K562 (cell line): ENCODE measurements at regions not wholly inside any gene's neighbourhood (a gene's known extent, or its start where the extent isn't known, plus 50 kb on each side); places are given as distances from the start of the nearest gene placed in this dataset.

Experiments used
- ATAC-seq: fragments of 200-7000 bp; cut with Tn5 transposase; 3 replicates; pipeline ENCODE4 v1.9.1; 2020; ENCODE audit warnings: moderate library complexity
- BruUV-seq: library from RNA; stranded (reverse); fragments of 400-500 nt; replicated peaks from 2 replicates; lab custom pipeline; 2021; lab: Mats Ljungman, UMichigan
- CTCF ChIA-PET: fragments of 300-600 bp; formaldehyde crosslinking; extraction: SDS; loops from one replicate; lab custom pipeline; 2021; ENCODE audit warnings: low intra/inter-chr PET ratio; lab: Yijun Ruan, JAX
- POLR2A ChIA-PET: fragments of 300-600, 350-650 bp; sonication (Branson Sonifier 250); formaldehyde crosslinking; extraction: SDS; loops from one replicate; lab custom pipeline; 2021; ENCODE audit warnings: antibody characterized with exemption, inconsistent platforms; lab: Yijun Ruan, JAX
- DNase-seq, 4 experiments: peaks; one replicate each; pipeline versions ENCODE4 v3.0.0 to v3.0.0-alpha.2; 2011 to 2018; ENCODE audit warnings: low spot score in 3 of 4, mixed read lengths in 3 of 4; ENCODE audit errors: extremely low read depth in 1 of 4
- FAIRE-seq: peaks from 2 replicates; lab custom pipeline; 2011; peaks lifted over from hg19 to GRCh38; lab: Jason Lieb, UNC
- H2AFZ ChIP-seq: 2 replicates; pipeline ENCODE4 v1.6.0; 2011; ENCODE audit warnings: low read depth, low read length, control low read depth, inconsistent platforms
- H3K27ac ChIP-seq: fragments of 200-600 bp; 3 replicates; pipeline ENCODE4 v1.8.0; 2011; ENCODE audit warnings: low read depth, mild to moderate bottlenecking, control low read depth, inconsistent platforms, low read length, moderate library complexity, mixed read lengths; ENCODE audit errors: extremely low read depth
- H3K27me3 ChIP-seq, 2 experiments: fragments of 300-600 bp in 1 of 2; 2 replicates in 1 of 2; 3 replicates in 1 of 2; pipeline versions ENCODE4 v1.6.0 to v1.8.0; 2011; ENCODE audit warnings: inconsistent platforms in 2 of 2, low read length in 2 of 2, mild to moderate bottlenecking in 1 of 2, mixed read lengths in 1 of 2, moderate library complexity in 1 of 2; ENCODE audit not compliant: control insufficient read depth in 2 of 2, insufficient read depth in 2 of 2
- H3K36me3 ChIP-seq: fragments of 300-600 bp; 3 replicates; pipeline ENCODE4 v1.8.0; 2011; ENCODE audit warnings: mild to moderate bottlenecking, low read length, inconsistent platforms; ENCODE audit not compliant: control insufficient read depth, insufficient read depth
- H3K4me1 ChIP-seq, 2 experiments: fragments of 200-600 bp in 1 of 2; replicated peaks in 1 of 2; 2 replicates in 1 of 2; 3 replicates in 1 of 2; pipeline versions ENCODE4 v1.5.1 to v1.8.0; 2011; ENCODE audit warnings: inconsistent platforms in 2 of 2, low read length in 2 of 2, mild to moderate bottlenecking in 1 of 2, mixed read lengths in 1 of 2, moderate library complexity in 1 of 2; ENCODE audit not compliant: control insufficient read depth in 2 of 2, insufficient read depth in 2 of 2
- H3K4me2 ChIP-seq: 2 replicates; pipeline ENCODE4 v1.6.1; 2011; ENCODE audit warnings: low read length, control low read depth, inconsistent platforms, mixed read lengths; ENCODE audit not compliant: insufficient read depth
- H3K4me3 ChIP-seq: fragments of 200-600 bp; sonication (generic), shearing (Covaris generic); 2 replicates; pipeline ENCODE4 v1.5.1; 2016; ENCODE audit warnings: control low read depth, inconsistent platforms
- H3K79me2 ChIP-seq: fragments of 200-600 bp; 3 replicates; pipeline ENCODE4 v1.8.0; 2011; ENCODE audit warnings: low read length, inconsistent platforms; ENCODE audit not compliant: control insufficient read depth, insufficient read depth
- H3K9ac ChIP-seq, 2 experiments: 2 replicates each; pipeline versions ENCODE4 v1.6.0 to v1.6.1; 2011; ENCODE audit warnings: low read depth in 2 of 2, low read length in 2 of 2, control low read depth in 1 of 2, inconsistent platforms in 1 of 2, mild to moderate bottlenecking in 1 of 2, mixed read lengths in 1 of 2; ENCODE audit not compliant: insufficient read depth in 1 of 2
- H3K9me1 ChIP-seq: one replicate; pipeline ENCODE4 v1.6.0; 2011; ENCODE audit warnings: inconsistent platforms, mild to moderate bottlenecking, low read length, moderate library complexity; ENCODE audit not compliant: control insufficient read depth, insufficient read depth
- H3K9me3 ChIP-seq: replicated peaks from 2 replicates; pipeline ENCODE4 v1.5.1; 2011; ENCODE audit warnings: low read depth, low read length, inconsistent platforms; ENCODE audit not compliant: control insufficient read depth, insufficient read depth
- H4K20me1 ChIP-seq: replicated peaks from 2 replicates; pipeline ENCODE4 v1.6.1; 2011; ENCODE audit warnings: low read length, inconsistent platforms, mixed read lengths; ENCODE audit not compliant: control insufficient read depth, insufficient read depth
- CAMTA2 ChIP-seq: fragments of 250-450 bp; sonication (Bioruptor Pico); conservative IDR thresholded peaks from 2 replicates; pipeline ENCODE4 v1.5.1; 2022
- EP400 ChIP-seq: fragments of 450-650 bp; IDR thresholded peaks from 2 replicates; pipeline ENCODE4 v1.6.1; 2017; ENCODE audit warnings: antibody characterized with exemption, mild to moderate bottlenecking, moderate library complexity
- HCFC1 ChIP-seq: IDR thresholded peaks from 2 replicates; pipeline ENCODE4 v1.6.1; 2012; ENCODE audit warnings: low read depth, low read length, improper control_type of control experiment
- PHB ChIP-seq: fragments of 250-450 bp; sonication (Bioruptor Pico); IDR thresholded peaks from 2 replicates; pipeline ENCODE4 v1.5.0; 2021
- RAD51 ChIP-seq: fragments of 450-650 bp; IDR thresholded peaks from 2 replicates; pipeline ENCODE4 v1.7.1; 2016; ENCODE audit warnings: low read depth, mild to moderate bottlenecking, borderline replicate concordance
- U2AF2 ChIP-seq: fragments of 200-400 bp; formaldehyde crosslinking; optimal IDR thresholded peaks from 2 replicates; pipeline ENCODE3; 2017; ENCODE audit warnings: low read depth, mild to moderate bottlenecking, low read length
- ZNF140 ChIP-seq: fragments of 250-450 bp; sonication (Bioruptor Pico); IDR thresholded peaks from 2 replicates; pipeline ENCODE4 v1.8.0; 2021; ENCODE audit warnings: moderate library complexity, mild to moderate bottlenecking, inconsistent platforms
- WGBS: fragments of 100-300 bp; shearing (Covaris generic); methylation state at CpG from one replicate; pipeline ENCODE4 v1.1.6; 2016; ENCODE audit warnings: low coverage, mixed read lengths; ENCODE audit not compliant: insufficient coverage; ENCODE audit errors: missing lambda C conversion rate; 5-methylcytosine and 5-hydroxymethylcytosine counted together
- in situ Hi-C: fragments of 300-500 bp; cut with MboI; formaldehyde crosslinking; loops from 4 replicates; pipeline ENCODE4 v1.15.0; 2018; ENCODE audit warnings: inconsistent platforms, mixed read lengths
- intact Hi-C: fragments of 100-400 bp; cut with micrococcal nuclease; formaldehyde crosslinking; loops from 2 replicates; pipeline ENCODE4 v1.14.2; 2022
- TF ChIP-seq, protein P1 (sequence below): sonication (generic); formaldehyde crosslinking; IDR thresholded peaks from 2 replicates; pipeline ENCODE4 v1.8.1; 2023; ENCODE audit warnings: mild to moderate bottlenecking, missing genetic modification reagents
- TF ChIP-seq, protein P2 (sequence below): sonication (generic); formaldehyde crosslinking; IDR thresholded peaks from 2 replicates; pipeline ENCODE4 v1.8.0; 2023; ENCODE audit warnings: mild to moderate bottlenecking, missing genetic modification reagents

- 0% methylated on average over 2 of the region's 3 CpGs for WGBS
- intact Hi-C loops = no loop called here
- Histone ChIP-seq H3K36me3 (no peaks in the 10 kb centered on the region), H3K9ac (no peak overlapping the region), H3K9me3 (no peaks in the 10 kb centered on the region), H3K9me1 (no peaks in the 10 kb centered on the region), H3K27ac (no peak overlapping the region), H2AFZ (no peak overlapping the region), H3K79me2 (no peaks in the 10 kb centered on the region), H3K27me3 (no peaks in the 10 kb centered on the region), H3K4me1 (no peaks in the 10 kb centered on the region), H3K4me3 (no peak overlapping the region), H4K20me1 (no peaks in the 10 kb centered on the region), H3K4me2 (no peak overlapping the region)
- ATAC-seq (no peak), FAIRE-seq (no peak), DNase-seq (no peak)
- in situ Hi-C loops = no loop called here
- BruUV-seq = no TSS peak
- POLR2A ChIA-PET = no interaction called here
- CTCF ChIA-PET = no interaction called here
- TF ChIP-seq, protein P1, sequence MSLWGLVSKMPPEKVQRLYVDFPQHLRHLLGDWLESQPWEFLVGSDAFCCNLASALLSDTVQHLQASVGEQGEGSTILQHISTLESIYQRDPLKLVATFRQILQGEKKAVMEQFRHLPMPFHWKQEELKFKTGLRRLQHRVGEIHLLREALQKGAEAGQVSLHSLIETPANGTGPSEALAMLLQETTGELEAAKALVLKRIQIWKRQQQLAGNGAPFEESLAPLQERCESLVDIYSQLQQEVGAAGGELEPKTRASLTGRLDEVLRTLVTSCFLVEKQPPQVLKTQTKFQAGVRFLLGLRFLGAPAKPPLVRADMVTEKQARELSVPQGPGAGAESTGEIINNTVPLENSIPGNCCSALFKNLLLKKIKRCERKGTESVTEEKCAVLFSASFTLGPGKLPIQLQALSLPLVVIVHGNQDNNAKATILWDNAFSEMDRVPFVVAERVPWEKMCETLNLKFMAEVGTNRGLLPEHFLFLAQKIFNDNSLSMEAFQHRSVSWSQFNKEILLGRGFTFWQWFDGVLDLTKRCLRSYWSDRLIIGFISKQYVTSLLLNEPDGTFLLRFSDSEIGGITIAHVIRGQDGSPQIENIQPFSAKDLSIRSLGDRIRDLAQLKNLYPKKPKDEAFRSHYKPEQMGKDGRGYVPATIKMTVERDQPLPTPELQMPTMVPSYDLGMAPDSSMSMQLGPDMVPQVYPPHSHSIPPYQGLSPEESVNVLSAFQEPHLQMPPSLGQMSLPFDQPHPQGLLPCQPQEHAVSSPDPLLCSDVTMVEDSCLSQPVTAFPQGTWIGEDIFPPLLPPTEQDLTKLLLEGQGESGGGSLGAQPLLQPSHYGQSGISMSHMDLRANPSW (CRISPR knock-in tag) = no peak
- TF ChIP-seq HCFC1 (no peak), PHB (CRISPR knock-in tag) (no peak), RAD51 (no peak), CAMTA2 (no peak), U2AF2 (no peak), EP400 (no peak), ZNF140 (CRISPR knock-in tag) (no peak)
- TF ChIP-seq, protein P2, sequence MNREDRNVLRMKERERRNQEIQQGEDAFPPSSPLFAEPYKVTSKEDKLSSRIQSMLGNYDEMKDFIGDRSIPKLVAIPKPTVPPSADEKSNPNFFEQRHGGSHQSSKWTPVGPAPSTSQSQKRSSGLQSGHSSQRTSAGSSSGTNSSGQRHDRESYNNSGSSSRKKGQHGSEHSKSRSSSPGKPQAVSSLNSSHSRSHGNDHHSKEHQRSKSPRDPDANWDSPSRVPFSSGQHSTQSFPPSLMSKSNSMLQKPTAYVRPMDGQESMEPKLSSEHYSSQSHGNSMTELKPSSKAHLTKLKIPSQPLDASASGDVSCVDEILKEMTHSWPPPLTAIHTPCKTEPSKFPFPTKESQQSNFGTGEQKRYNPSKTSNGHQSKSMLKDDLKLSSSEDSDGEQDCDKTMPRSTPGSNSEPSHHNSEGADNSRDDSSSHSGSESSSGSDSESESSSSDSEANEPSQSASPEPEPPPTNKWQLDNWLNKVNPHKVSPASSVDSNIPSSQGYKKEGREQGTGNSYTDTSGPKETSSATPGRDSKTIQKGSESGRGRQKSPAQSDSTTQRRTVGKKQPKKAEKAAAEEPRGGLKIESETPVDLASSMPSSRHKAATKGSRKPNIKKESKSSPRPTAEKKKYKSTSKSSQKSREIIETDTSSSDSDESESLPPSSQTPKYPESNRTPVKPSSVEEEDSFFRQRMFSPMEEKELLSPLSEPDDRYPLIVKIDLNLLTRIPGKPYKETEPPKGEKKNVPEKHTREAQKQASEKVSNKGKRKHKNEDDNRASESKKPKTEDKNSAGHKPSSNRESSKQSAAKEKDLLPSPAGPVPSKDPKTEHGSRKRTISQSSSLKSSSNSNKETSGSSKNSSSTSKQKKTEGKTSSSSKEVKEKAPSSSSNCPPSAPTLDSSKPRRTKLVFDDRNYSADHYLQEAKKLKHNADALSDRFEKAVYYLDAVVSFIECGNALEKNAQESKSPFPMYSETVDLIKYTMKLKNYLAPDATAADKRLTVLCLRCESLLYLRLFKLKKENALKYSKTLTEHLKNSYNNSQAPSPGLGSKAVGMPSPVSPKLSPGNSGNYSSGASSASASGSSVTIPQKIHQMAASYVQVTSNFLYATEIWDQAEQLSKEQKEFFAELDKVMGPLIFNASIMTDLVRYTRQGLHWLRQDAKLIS (CRISPR knock-in tag) = no peak
Observed at GRCh38 chr20:6673071-6673470, 94.4 kb upstream of the BMP2 start.
